T47D (cell line): ENCODE measurements at regions not wholly inside any gene's neighbourhood (a gene's known extent, or its start where the extent isn't known, plus 50 kb on each side); places are given as distances from the start of the nearest gene placed in this dataset.
A peak's percentile ranks its signal among the peaks of the same experiment; 100 is the strongest.

Experiments
- DNase-seq, 2 experiments: peaks; one replicate each; pipeline versions ENCODE4 v3.0.0 to v3.0.0-alpha.2; 2011 to 2012; ENCODE audit warnings: low read depth in 1 of 2, low spot score in 1 of 2
- JUND ChIP-seq: IDR thresholded peaks from 2 replicates; pipeline ENCODE4 v1.6.1; 2012; ENCODE audit warnings: low read depth
- in situ Hi-C: cut with HindIII; loops from 2 replicates; pipeline ENCODE4 v1.10.0; 2016; ENCODE audit warnings: low sequenced_read_pairs, low pct_unique_long_range_greater_than_20kb

- TF ChIP-seq JUND = no peak
- in situ Hi-C loops = no loop called here
- no peak for DNase-seq
Observed at GRCh38 chr1:178020968-178021640, 51.2 kb upstream of the SEC16B start.

GRCh38 chr1:178021950-178022349 lies 52.1 kb upstream of the SEC16B start:
- in situ Hi-C loops = no loop called here
- TF ChIP-seq JUND = no peak
- DNase-seq = no peak

- no peak for TF ChIP-seq JUND
- no peak for DNase-seq
- in situ Hi-C loops = no loop called here
Observed at GRCh38 chr1:178023181-178023618, 53.3 kb upstream of the SEC16B start.

DNA sequence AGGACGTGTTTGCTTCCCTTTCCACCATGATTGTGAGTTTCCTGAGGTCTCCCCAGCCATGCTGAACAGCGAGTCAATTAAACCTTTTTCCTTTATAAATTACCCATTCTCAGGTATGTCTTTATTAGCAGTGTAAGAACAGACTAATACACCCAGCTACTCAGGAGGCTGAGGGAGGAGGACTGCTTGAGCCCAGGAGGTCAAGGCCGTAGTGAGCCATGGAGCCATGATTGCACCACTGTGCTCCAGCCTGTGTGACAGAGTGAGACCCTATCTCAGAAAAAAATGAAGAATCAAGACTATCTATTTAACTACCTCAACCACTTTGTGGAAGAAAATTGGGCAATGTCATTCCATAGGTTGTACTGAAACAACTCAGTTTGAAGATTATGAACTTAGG lies 54.6 kb upstream of the SEC16B start:
- no peak for TF ChIP-seq JUND
- in situ Hi-C loops = no loop called here
- no peak for DNase-seq

DNA sequence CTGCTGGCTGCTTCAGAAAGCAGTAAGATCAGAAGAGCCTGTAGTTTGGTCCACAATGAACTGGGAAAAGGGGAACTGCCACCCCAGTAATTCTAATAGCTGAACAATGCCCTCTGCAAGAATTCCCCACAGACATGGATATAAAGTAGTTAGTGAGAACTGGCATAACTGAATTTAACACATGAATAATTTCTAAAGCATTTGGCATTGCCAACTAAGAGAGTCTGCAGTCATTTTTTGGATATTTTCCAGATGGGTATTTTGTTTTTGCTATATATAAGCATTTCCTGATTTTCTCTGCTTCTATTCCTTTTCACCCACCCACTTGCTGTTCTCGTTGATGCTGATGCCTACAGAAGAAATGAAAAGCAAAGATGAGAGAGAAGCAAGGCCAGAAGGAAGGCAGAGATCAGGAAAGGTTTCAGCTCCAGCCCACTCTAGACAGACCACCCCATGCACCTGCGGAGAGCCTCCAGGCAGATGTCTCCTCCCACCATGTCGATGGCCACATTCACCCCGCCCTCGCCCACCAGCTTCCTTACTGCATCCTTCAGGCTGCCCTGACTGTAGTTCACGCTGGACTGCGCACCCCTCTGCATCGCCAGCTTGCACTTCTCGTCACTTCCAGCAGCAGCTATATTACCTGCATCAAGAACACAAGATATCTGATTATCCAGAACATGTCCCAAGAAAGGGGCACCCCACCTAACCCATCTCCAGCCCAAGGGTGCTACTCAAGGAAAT lies 55.9 kb upstream of the SEC16B start:
- DNase-seq = no peak

GRCh38 chr1:178028841-178029481 lies 59.1 kb upstream of the SEC16B start:
- no peak for DNase-seq
- in situ Hi-C loops = no loop called here

More for the DNA sequence above, 55.9 kb upstream of the SEC16B start:
- TF ChIP-seq JUND = no peak
- in situ Hi-C loops = no loop called here

DNA sequence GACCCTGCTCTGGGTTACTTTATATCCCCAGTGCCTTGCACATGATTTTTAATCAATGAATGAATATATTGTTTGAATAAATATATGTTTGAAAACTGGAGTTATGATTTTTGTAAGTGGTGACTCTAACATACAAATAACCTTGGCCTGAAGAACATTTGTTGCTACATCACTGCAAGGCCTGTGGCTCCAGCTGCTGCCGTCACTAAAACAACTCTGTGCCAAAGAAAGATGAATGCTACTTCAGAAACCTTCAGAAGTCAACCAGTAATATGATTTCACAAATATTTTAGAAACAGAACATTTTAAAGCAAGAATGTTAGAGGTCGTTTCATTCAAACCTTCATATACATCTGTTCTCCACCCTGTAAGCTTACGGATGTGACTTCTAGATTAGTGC lies 60.6 kb upstream of the SEC16B start:
- DNase-seq = no peak
- no peak for TF ChIP-seq JUND
- in situ Hi-C loops = no loop called here

More at GRCh38 chr1:178028841-178029481, 59.1 kb upstream of the SEC16B start:
- no peak for TF ChIP-seq JUND

DNA sequence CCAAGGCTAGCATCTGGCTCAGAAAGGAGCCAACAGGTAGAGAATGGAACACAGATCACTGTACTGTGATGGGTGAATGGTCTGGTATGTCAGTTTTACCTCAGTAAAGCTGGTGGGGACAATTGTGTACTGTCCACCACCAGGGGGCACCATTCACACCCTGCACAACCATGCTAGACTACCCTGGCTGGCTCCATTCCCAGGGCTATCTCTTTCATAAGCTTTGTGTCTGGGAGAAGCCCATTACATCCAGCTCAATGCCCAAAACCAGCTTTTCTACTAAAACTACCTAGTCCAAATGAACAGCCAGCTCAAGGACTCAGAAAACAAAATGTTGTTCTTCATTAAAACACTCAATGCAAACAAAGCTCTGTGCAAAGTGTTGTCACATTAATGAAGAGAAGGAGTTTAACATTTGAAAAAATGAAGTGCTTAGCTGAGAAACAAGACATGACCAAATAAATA lies 62.0 kb upstream of the RASAL2 start:
- TF ChIP-seq JUND = no peak
- peak in 1 of 2 experiments; percentile 90 for DNase-seq
- in situ Hi-C loops = no loop called here

DNA sequence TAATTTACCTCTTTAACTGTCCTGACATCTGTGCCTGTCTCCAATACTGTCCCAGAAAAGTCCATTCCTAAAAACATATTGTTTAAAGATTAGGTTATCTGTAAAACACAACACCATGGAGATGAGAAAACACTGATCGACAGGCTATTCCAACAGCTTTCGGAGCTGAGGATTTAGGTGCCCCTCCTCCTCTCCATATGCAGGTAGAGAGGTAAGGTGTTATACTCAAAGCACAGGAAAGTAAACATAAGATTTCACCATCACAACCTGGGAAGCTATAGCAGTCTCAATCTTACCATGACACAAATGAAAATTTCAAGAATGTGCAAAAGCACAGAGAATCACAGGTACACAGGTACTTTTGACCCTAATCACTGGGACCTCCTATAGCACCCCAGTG lies 60.9 kb upstream of the RASAL2 start:
- TF ChIP-seq JUND = no peak
- in situ Hi-C loops = no loop called here
- peak in 1 of 2 experiments; percentile 44 for DNase-seq

DNA sequence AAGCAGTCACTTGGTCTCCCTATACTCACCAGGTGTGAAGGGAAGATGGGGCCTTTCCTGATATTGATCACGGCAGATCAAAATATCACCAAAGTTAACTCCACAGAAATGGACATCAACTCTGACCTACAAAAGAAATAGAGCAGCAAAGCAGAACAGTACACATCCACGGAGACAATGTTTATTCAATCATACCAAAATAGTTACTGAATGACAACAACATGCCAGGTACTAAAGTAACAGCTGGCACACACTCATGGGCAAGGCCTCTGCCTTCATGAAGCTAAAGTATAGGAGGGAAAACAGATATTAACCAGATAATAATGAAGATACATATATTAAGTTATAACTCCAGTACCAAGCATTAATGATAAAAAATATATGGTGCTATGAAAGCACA lies 59.2 kb upstream of the RASAL2 start:
- in situ Hi-C loops = no loop called here
- TF ChIP-seq JUND = no peak
- DNase-seq = peak in 1 of 2 experiments; percentile 22

GRCh38 chr1:178036090-178036489 lies 57.8 kb upstream of the RASAL2 start:
- no peak for TF ChIP-seq JUND
- in situ Hi-C loops = no loop called here
- DNase-seq = no peak

DNA sequence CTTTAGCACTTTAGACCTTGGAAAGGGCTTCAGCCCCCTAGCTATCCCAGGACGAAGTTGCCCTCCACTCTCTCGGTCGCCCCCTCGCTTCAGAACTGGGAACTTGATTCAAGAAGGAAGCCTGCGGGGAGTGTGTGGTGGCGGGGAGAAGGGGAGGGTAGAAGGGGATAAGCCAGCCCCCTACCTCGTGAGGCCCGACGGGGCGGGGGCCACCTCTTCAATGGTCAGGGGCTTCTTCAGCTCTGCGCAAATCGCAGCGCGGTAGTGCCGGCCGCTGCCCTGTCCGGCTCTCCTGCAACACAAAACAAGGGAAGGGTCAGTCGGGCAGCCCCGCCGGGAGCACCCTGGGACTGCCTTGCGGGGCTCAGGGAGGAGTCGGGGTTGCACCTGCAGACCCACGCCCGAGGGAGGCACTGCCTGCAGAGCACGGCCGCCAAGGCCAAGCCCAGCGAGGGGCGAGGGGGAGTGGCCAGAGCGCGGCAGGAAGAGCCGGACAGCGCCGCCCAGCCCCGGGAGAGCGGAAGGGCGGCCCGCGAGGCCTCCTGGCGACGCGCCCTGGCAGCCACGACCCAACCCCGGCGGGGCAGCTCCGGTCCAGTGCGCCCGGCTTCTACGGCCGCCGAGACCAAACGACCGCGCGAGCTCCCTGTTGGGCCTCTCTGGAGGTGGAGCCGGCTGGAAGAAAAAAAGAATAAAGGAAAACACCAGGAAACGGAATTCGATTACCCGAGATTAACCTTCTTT lies 56.2 kb upstream of the RASAL2 start:
- in situ Hi-C loops = no loop called here
- peak; percentile 88 to 89 for DNase-seq
- no peak for TF ChIP-seq JUND
